ENCODE measurements at regions not wholly inside any gene's neighbourhood (a gene's known extent, or its start where the extent isn't known, plus 50 kb on each side); places are given as distances from the start of the nearest gene placed in this dataset.
"Not testable (repeated sequence)": the region's sequence is repeated elsewhere in the genome, so short reads cannot be mapped to it uniquely, and the experiment has no call there.

DNA sequence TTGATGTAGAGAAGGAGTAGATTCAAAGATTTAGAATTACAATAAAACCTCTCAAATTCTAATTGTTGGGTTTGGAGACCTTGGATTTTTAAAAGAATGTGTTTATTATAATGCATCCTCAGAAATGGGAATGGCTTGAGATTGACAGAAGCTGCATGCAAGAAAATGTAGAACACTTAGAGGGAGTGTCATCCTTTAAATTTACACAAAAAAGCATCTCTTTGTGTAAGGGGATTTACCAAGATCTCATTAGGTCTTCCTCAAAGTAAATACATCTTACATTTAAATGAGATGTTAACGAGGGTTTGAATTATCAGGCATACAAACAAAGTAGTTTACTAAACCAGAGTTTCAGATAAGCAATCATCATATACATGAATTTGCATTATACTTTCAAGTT is 615.0 kb downstream of the FAM133A start:
- in situ Hi-C loops (cut with MboI; ENCODE audit: low pct_unique_long_range_greater_than_20kb, low sequenced_read_pairs): no loop called here
- DNase-seq: no peak

DNA sequence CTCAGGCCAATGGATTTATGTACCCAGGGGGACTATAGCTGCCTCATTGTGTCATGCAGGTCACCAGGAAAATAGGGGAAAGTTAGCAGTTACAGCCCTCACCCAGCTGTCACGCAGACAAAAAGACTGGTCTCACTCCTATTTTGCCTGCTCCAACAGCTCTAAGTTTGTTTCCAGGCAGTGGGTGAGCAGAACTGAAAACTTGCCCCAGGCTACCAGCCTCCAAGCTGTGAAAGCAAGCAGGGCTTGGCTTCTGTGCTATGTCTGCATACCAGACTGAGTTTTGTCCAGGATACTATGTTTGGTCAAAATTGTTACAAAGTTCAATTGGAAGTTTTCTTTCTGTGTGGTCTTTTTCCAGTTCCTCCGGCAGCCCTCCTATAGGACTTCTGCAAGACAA is 628.4 kb downstream of the FAM133A start:
- no peak for DNase-seq
- in situ Hi-C loops (cut with MboI; ENCODE audit: low pct_unique_long_range_greater_than_20kb, low sequenced_read_pairs): no loop called here

DNA sequence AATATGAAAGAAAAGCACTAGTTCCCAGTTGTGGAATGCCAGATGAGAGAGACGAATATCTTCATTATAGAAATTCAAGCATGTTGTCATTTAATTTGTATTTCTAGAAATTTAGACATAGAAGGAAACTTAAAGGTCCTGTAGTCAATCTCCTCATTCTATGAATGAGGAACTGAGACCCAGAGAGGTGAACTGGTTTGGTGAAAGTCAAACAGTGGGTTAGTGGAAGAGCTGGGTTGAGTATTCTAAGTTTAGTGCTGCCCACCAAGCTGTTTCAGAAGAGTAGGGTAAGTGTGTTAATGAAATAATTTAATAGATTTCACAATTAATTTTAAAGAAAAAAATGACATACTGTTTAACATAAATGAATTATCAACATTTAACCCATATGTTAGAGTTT is 655.2 kb downstream of the FAM133A start:
- in situ Hi-C loops (cut with MboI; ENCODE audit: low pct_unique_long_range_greater_than_20kb, low sequenced_read_pairs): no loop called here

DNA sequence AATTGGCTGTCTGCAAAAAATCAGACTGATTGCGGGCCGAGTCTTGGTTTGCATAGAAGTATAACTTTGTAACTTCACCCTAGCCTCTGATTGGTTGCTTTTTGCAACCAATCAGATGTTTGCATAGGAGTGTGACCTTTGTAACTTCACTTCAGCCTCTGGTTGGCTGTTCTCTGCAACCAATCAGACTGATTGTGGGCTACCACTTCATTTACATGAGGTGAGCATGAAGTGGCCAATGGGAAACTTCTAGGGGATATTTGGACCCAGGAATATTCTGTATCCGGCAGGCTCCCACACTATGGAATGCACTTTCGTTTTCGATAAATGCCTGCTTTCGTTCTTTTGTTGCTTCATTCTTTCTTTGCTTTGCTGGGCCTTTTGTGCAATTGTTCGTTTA is 667.7 kb downstream of the FAM133A start:
- DNase-seq; in situ Hi-C loops (cut with MboI; ENCODE audit: low pct_unique_long_range_greater_than_20kb, low sequenced_read_pairs): not testable (repeated sequence)

More for the DNA sequence above, 655.2 kb downstream of the FAM133A start:
- DNase-seq: no peak

DNA sequence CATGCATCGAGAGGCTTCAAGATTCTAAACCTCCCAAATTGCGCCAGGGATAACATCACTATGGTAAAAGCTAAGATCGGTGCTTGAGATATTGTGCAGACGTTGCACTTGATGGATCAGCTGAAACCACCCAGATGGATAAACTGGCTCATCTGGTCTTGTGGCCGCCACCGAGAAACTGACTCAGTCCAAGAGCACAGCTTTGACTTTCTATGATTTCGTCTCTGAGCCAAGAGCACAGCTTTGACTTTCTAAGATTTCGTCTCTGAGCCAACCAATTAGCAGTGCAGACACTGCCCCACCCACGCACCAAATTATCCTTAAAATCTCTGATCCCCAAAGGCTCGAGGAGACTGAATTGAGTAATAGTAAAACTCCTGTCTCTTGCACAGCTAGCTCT is 687.2 kb downstream of the FAM133A start:
- in situ Hi-C loops (cut with MboI; ENCODE audit: low pct_unique_long_range_greater_than_20kb, low sequenced_read_pairs): no loop called here
- no peak for DNase-seq

DNA sequence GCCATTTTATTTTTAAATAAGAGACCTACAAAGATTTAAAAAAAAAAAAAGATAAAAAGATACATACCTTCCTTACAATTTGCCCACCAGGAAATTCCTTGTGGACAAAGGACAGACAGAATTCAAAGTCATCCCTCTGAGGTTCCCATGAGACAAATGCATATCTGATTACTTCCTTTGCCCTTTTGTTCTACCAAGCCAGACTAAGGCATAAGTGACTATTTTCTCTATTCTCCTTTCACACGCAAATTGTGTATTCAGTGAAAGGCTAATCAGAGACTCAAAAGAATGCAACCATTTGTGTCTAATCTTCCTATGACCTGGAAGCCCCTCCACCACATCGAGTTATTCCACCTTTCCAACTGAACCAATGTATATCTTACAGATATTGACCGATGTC is 691.7 kb downstream of the FAM133A start:
- DNase-seq: no peak

DNA sequence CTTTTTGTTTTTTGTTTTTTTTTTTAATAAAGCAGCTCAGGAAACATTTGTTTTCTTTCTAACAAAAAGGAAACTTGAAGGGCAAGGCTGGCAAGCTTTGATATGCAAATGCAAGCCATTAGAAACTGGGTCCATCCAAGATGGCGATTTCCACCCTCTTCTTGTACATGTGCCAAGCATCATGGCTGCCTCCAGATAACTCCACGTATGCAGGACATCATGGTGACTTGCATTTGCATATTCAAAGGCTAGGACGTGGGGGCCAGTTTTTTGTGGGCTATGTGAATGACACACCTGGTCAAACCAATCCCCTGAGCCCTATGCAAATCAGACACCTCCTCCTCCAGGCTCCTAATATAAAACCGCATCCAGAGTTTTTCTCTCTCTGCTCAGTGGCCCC is 692.6 kb downstream of the FAM133A start:
- in situ Hi-C loops (cut with MboI; ENCODE audit: low pct_unique_long_range_greater_than_20kb, low sequenced_read_pairs): no loop called here
- no peak for DNase-seq

More for the DNA sequence above, 691.7 kb downstream of the FAM133A start:
- in situ Hi-C loops (cut with MboI; ENCODE audit: low pct_unique_long_range_greater_than_20kb, low sequenced_read_pairs): no loop called here

DNA sequence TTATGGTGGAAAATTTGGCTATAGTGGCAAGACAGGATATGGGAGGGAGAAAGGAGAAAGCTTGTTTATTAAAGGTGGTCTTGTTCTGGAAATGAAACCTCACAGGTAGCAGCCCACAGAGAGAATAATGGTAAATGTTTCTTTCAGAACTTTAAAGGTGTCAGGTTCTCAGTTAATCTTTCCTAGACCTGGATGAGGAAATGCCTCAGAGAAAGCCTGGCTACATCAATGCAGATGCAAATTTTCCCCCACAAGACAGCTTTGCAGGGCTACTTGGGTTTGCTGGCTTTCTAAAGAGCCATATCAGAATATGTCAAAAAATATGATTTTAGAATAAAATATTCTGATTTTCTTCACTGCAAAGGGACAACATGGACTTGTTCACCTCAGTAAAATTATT is 715.0 kb downstream of the FAM133A start:
- DNase-seq: no peak
- in situ Hi-C loops (cut with MboI; ENCODE audit: low pct_unique_long_range_greater_than_20kb, low sequenced_read_pairs): no loop called here

DNA sequence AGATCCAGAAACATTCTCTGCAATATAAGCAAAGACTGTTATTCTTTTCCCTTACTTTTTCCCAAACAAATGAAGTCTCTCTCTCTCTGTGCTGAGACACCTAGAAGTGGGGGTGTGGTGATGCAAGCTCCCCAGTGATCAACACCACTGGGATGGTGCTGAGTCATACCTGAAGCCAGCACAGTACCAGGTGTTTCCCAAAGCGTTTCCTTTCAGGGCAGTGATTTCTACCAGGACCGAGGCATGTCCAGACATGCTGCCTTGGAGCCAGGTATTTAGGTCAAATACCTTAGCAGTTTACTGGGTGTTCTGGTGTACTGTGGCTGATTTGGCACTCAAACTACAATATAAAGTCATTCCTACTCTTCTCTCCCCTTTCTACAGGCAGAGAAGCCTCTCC is 726.5 kb downstream of the FAM133A start:
- no peak for DNase-seq
- in situ Hi-C loops (cut with MboI; ENCODE audit: low pct_unique_long_range_greater_than_20kb, low sequenced_read_pairs): no loop called here

DNA sequence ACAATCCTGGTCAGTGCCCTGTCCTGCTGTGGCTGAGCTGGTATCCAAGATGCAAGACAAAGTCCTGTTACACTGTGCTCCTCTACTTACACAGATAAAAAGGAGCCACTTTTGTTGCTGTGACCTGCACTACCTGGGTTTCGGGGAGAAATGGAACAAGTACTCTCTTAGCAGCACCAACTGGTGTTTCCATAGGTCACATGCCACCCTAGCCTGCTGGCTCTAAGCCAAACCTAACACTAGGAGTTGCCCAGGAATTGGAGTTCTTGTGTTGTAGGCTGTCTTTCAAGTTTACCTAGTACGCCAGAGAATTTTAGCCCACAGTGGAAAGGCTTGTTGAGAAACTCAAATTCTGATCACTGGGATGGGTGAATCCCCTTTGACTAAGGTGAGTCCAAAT is 727.4 kb downstream of the FAM133A start:
- DNase-seq: no peak
- in situ Hi-C loops (cut with MboI; ENCODE audit: low pct_unique_long_range_greater_than_20kb, low sequenced_read_pairs): no loop called here

DNA sequence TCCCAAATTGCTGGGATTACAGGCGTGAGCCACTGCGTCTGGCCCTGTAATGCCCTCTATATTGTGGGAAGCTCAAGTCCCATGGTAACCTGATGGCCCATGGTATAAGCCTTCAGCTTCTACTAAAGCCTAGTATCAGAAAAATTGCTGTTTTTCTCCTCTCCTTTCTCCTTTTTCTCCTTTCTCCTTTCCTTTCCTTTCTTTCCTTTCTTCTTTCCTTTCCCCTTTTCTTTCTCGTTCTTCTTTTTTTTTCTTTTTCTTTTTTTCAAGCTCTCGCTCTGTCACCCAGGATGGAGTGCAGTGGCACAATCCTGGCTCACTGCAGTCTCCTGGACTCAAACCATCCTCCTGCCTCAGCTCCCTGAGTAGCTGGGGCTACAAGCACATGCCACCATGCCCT is 740.7 kb downstream of the FAM133A start:
- in situ Hi-C loops (cut with MboI; ENCODE audit: low pct_unique_long_range_greater_than_20kb, low sequenced_read_pairs): no loop called here
- no peak for DNase-seq

DNA sequence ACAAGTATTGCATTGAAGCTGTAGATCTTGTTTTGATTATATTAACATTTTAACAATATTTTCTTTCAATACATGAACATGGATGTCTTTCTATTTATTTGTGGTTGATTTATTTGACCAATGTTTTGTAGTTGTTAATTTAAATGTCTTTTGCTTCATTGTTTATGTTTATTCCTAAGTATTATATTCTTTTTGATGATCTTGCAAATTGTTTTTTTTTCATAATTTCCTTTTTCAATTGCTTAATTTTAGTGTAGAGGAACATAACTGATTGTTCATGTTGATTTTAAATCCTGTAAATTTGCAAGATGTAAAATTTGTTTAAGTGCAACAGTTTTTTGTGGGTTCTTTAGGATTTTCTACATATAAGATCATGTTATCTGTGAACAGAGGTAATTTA is 744.1 kb downstream of the FAM133A start:
- in situ Hi-C loops (cut with MboI; ENCODE audit: low pct_unique_long_range_greater_than_20kb, low sequenced_read_pairs): no loop called here
- no peak for DNase-seq

DNA sequence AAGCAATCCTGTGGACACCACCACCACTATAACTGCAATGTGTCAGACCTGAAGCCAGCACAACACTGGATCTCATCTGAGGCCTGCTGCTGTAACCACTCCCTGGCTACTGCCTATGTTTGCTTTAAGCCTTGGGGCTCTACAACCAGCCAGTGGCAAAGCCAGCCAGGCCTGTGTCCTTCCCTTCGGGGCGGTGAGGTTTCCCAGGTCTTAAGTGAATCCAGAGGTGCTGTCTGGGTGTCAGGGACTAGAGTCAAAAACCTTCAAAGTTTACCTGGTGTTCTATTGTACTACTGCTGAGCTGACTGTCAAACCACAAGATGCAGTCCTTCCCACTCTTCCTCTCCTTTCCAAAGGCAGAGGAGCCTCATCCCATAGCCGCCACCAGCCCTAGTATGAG is 750.5 kb downstream of the FAM133A start:
- in situ Hi-C loops (cut with MboI; ENCODE audit: low pct_unique_long_range_greater_than_20kb, low sequenced_read_pairs): no loop called here
- no peak for DNase-seq

DNA sequence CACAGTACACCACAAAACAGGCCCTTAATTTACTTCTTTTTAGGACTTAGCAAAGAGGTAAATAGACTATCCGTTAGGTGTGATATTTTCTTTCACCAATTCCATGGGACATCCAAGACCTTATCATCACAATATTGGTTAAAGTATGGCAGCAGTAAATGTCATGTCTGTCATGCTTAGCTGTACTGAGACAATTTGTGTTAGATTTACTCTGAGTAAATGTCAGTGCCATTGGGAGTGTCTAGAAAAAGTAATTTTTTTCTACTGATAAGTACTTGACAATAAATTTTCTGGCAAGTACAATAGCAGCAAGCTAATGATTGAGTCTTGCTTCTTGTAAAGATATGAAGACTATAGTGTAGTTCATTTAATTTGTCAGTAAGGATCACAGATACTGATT is 756.1 kb downstream of the FAM133A start:
- DNase-seq: no peak
- in situ Hi-C loops (cut with MboI; ENCODE audit: low pct_unique_long_range_greater_than_20kb, low sequenced_read_pairs): no loop called here

DNA sequence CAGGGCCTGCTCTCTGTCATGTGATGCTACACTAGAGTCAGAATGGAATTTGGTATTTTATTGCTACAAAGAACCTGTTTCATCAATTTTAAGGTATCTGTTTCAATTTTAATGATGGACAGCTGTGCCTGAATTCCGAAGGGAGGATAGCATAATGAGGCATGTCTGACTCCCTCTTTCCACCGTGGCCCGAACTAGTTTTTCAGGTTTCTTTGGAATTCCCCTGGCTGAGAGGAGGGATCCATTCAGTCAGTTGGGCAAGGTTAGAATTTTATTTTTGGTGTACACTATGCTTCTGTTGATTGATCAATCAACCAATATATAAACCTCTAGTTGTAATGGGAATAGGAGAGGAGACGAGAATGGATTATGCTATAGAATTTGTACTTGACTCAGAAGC is 761.8 kb downstream of the FAM133A start:
- no peak for DNase-seq
- in situ Hi-C loops (cut with MboI; ENCODE audit: low pct_unique_long_range_greater_than_20kb, low sequenced_read_pairs): no loop called here

DNA sequence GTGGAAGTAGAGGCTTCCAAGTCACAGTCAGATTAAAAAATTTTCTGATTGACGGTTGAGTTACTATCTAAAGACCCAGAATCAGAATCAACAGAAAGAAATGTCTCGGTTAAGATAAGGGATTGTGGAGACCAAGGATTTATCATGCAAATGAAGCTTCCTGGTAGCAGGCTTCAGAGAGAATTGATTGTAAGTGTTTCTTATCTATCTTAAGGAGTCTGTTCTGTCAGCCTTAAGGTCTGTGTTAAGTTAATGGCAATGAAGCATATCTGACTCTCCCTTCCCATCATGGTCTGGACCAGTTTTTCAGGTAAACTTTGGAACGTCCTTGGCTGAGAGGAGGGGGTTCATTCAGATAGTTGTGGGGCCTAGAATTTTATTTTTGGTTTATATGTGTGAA is 780.2 kb downstream of the FAM133A start:
- DNase-seq: no peak
- in situ Hi-C loops (cut with MboI; ENCODE audit: low pct_unique_long_range_greater_than_20kb, low sequenced_read_pairs): no loop called here

DNA sequence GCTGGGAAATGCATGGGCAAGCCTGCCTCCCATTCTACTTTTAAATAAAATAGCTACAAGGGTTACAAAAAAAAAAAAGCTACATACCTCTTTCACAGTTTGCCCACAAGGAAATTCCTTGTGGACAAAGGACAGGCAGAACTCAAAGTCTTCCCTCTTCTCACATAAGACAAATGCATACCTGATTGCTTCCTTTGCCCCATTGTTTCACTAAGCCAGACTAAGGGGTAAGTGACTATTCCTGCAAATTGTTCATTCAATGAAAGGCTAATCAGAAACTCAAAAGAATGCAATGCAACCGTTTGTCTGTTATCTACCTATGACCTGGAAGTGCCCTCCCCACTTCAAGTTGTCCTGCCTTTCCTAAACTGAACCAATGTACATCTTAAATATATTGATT is 780.6 kb downstream of the FAM133A start:
- in situ Hi-C loops (cut with MboI; ENCODE audit: low pct_unique_long_range_greater_than_20kb, low sequenced_read_pairs): no loop called here
- DNase-seq: no peak

DNA sequence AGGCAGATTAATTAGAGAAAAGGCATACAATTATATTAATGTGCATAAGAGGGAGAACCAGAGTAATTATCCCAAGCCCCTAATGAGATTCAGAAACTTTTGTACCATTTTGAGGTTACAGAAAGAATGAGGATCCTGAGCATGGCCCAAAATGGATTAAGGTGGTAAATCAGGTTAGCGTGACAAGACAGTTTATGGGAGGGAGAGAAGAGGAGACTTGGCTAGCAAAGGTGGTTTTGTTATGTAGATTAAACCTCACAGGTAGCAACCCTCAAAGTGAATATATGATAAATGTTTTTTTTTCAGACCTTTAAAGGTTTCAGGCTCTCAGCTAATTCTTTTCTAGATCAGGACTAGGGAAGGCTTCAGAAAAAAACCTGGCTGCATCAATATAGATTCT is 781.8 kb downstream of the FAM133A start:
- in situ Hi-C loops (cut with MboI; ENCODE audit: low pct_unique_long_range_greater_than_20kb, low sequenced_read_pairs): no loop called here
- DNase-seq: no peak

DNA sequence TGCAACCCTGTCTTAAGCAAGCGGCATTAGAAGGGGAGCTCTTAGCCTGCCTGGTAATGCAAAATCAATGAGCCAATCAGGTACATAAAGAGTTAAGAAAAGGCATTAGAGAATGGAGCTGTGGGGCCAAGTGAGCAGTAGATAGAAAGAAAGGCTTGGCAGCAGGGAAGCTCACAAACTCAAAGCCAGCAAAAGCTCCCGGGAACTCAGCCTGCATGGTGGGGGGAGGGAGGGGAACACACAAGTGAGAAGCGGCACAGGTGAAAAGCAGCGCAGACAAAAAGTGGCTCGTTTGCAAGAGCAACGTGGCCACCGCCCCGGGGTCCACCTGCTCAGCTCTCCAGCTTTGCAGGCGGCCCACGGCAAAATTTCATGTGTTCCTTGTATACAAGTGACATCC is 818.5 kb downstream of the FAM133A start:
- in situ Hi-C loops (cut with MboI; ENCODE audit: low pct_unique_long_range_greater_than_20kb, low sequenced_read_pairs): no loop called here
- DNase-seq: no peak

DNA sequence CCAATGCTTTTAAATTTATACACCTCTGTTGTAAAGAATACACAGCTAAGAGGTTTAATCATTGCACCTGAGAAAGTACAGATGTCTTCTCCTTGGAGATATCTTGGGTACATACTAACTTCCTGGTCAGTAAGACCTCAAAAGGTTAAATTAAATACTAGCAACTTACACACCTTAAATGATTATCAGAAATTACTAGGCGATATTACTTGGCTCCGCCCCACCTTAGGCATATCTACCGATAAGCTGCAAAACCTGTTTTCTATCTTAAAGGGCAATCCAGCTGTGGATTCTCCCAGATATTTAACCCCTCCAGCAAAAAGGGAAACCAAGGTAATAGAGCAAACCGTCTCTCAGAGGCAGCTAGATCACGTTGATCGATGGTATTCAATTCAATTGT is 819.4 kb downstream of the FAM133A start:
- in situ Hi-C loops (cut with MboI; ENCODE audit: low pct_unique_long_range_greater_than_20kb, low sequenced_read_pairs): no loop called here
- no peak for DNase-seq

DNA sequence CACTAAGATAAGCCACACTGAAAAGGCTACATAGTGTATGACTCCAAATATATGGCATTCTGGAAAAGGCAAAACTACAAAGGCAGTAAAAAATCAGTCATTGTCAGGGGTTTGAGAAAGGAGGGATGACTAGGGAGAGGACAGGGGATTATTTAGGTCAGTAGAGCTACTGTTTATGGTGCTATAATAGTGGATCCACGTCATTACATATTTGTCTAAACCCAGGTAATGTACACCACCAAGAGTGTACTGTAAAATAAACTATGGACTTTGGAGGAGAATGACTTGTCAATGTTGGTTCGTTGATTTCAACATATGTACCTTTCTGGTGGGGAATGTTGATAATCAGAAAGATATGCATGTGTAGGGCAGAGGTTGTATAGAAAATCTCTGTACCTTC is 837.6 kb downstream of the FAM133A start:
- in situ Hi-C loops (cut with MboI; ENCODE audit: low pct_unique_long_range_greater_than_20kb, low sequenced_read_pairs): no loop called here

DNA sequence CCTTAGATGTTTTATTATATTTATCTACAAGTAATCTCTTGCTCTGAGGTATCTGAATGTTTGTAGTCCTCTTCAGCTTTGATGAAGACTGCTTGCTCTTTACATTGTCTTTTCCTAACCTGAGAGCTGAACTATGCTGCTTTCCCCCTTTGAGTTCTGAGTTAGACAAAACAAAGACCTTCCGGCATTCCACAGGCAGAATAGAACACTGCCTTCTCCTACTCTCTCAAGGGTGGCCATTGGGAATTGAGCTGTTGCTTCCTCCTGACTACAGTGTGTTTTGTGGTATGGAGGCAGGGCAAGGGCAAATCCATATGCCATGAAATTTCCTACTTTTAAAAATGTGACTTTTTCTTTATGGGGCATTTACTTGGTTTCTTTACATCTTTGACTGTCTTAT is 841.0 kb downstream of the FAM133A start:
- in situ Hi-C loops (cut with MboI; ENCODE audit: low pct_unique_long_range_greater_than_20kb, low sequenced_read_pairs): no loop called here
- no peak for DNase-seq

More for the DNA sequence above, 837.6 kb downstream of the FAM133A start:
- DNase-seq: no peak

Data from KBM-7 (cell line).